DND-41 (cell line): ENCODE measurements at regions not wholly inside any gene's neighbourhood (a gene's known extent, or its start where the extent isn't known, plus 50 kb on each side); places are given as distances from the start of the nearest gene placed in this dataset.

Experiments
- ATAC-seq: fragments of 200-7000 bp; cut with Tn5 transposase; 3 replicates; pipeline ENCODE4 v1.9.1; 2021; ENCODE audit warnings: low read depth; ENCODE audit not compliant: insufficient read depth
- DNase-seq: peaks from one replicate; pipeline ENCODE4 v3.0.0-alpha.2; 2020
- H2AFZ ChIP-seq: 2 replicates; pipeline ENCODE4 v1.6.0; 2012; ENCODE audit warnings: low read depth, low read length
- H3K27ac ChIP-seq: 2 replicates; pipeline ENCODE4 v1.5.1; 2012; ENCODE audit warnings: low read length, inconsistent platforms
- H3K27me3 ChIP-seq: fragments of 200-600 bp; sonication (generic); 2 replicates; pipeline ENCODE4 v1.6.0; 2012; ENCODE audit warnings: low read length, mild to moderate bottlenecking, inconsistent platforms; ENCODE audit not compliant: insufficient read depth, poor library complexity
- H3K36me3 ChIP-seq: 2 replicates; pipeline ENCODE4 v1.5.1; 2012; ENCODE audit warnings: low read length, inconsistent platforms; ENCODE audit not compliant: insufficient read depth
- H3K4me1 ChIP-seq: 2 replicates; pipeline ENCODE4 v1.5.1; 2012; ENCODE audit warnings: mild to moderate bottlenecking, low read length; ENCODE audit not compliant: insufficient read depth
- H3K4me2 ChIP-seq: 2 replicates; pipeline ENCODE4 v1.6.0; 2012; ENCODE audit warnings: mild to moderate bottlenecking, moderate library complexity, low read length, inconsistent platforms; ENCODE audit not compliant: insufficient read depth
- H3K4me3 ChIP-seq, 2 experiments: fragments of 200-600 bp in 1 of 2; shearing (Covaris generic) in 1 of 2; 2 replicates each; pipeline ENCODE4 v1.5.1; 2012 to 2016; ENCODE audit warnings: inconsistent platforms in 2 of 2, low read length in 2 of 2, mild to moderate bottlenecking in 2 of 2, low read depth in 1 of 2, moderate library complexity in 1 of 2
- H3K79me2 ChIP-seq: 2 replicates; pipeline ENCODE4 v1.6.0; 2012; ENCODE audit warnings: low read length, inconsistent platforms; ENCODE audit not compliant: insufficient read depth
- H3K9ac ChIP-seq: 2 replicates; pipeline ENCODE4 v1.6.0; 2012; ENCODE audit warnings: low read depth, mild to moderate bottlenecking, inconsistent platforms, low read length, moderate library complexity
- H3K9me3 ChIP-seq: 2 replicates; pipeline ENCODE4 v1.5.1; 2012; ENCODE audit warnings: low read length, moderate library complexity, mild to moderate bottlenecking, inconsistent platforms; ENCODE audit not compliant: insufficient read depth, severe bottlenecking
- H4K20me1 ChIP-seq: 2 replicates; pipeline ENCODE4 v1.6.0; 2012; ENCODE audit warnings: low read length; ENCODE audit not compliant: insufficient read depth
- CTCF ChIP-seq: IDR thresholded peaks from 2 replicates; pipeline ENCODE4 v1.5.1; 2012; ENCODE audit warnings: borderline replicate concordance, low read length, moderate library complexity, mild to moderate bottlenecking; ENCODE audit not compliant: poor library complexity, severe bottlenecking; ENCODE audit errors: extremely low read depth
- EZH2 ChIP-seq: IDR thresholded peaks from 3 replicates; pipeline ENCODE4 v1.6.1; 2012; ENCODE audit warnings: borderline replicate concordance, low read depth, mild to moderate bottlenecking, moderate library complexity, low read length, inconsistent platforms; ENCODE audit not compliant: severe bottlenecking

DNA sequence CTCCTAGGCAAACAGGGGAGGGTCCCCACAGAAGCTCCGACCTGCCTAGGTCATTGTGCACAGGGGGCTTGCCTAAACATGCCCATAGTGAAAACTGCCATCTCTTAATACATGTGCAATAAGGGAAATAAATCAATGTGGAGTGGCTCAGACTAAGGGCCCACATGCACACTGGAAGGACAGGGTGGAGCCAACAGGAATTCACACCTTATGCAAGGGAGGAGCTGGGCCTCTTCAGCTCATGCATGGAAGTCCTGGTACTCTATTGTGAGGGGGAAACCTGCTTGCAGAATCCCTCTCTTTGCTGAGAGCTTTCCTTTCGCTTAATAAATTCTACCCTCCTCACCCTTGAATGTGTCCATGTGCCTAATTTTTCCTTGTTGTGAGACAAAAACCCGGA is 815.8 kb downstream of the EFNA5 start:
- Histone ChIP-seq H3K9ac (no peak overlapping the region), H2AFZ (no peak overlapping the region), H3K27ac (no peak overlapping the region), H3K79me2 (no peaks in the 10 kb centered on the region), H3K4me3 (no peak overlapping the region), H3K36me3 (no peaks in the 10 kb centered on the region), H4K20me1 (no peaks in the 10 kb centered on the region), H3K9me3 (no peaks in the 10 kb centered on the region), H3K27me3 (no peaks in the 10 kb centered on the region), H3K4me1 (no peaks in the 10 kb centered on the region), H3K4me2 (no peak overlapping the region)
- TF ChIP-seq EZH2 (no peak), CTCF (no peak)
- DNase-seq = no peak
- ATAC-seq = no peak

DNA sequence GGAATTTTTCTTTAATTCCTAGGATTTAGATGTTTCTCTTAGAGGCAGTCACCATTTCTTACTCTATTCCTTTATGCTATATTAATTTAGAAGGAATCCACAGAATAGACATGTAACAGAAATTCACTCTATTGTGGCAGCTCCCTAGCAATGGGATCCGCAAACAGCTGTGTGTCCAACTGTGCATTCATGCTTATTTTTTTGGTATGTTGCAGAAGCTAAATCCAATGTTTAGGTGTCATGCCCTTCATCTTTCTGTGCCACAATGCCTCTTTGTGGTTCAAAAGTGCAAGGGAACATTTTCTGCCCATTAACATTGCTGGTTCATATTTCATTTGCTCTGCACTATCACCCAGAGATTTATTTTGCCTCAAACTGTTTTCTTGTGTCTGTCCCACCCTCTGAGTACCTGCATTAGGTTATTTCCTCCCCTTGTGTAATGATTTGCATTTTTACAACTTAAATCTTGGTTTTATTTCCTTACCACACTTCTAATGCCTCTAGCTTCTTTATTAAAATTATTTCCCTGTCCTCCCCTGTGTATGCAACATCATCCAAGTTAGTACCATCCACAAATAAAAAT is 816.5 kb downstream of the EFNA5 start:
- Histone ChIP-seq H3K79me2 (no peaks in the 10 kb centered on the region), H3K4me3 (no peak overlapping the region), H2AFZ (no peak overlapping the region), H3K27ac (no peak overlapping the region), H3K9me3 (no peaks in the 10 kb centered on the region), H3K9ac (no peak overlapping the region), H4K20me1 (no peaks in the 10 kb centered on the region), H3K4me2 (no peak overlapping the region), H3K27me3 (no peaks in the 10 kb centered on the region), H3K36me3 (no peaks in the 10 kb centered on the region), H3K4me1 (no peaks in the 10 kb centered on the region)
- TF ChIP-seq CTCF (no peak), EZH2 (no peak)
- DNase-seq (no peak), ATAC-seq (no peak)

- H3K4me1 ChIP-seq = no peaks in the 10 kb centered on the region
- H3K36me3 ChIP-seq = no peaks in the 10 kb centered on the region
- no peak overlapping the region for H3K4me3 ChIP-seq
- H2AFZ ChIP-seq = no peak overlapping the region
- no peaks in the 10 kb centered on the region for H4K20me1 ChIP-seq
- no peak overlapping the region for H3K9ac ChIP-seq
- H3K27me3 ChIP-seq = no peaks in the 10 kb centered on the region
- H3K9me3 ChIP-seq = no peaks in the 10 kb centered on the region
- no peak overlapping the region for H3K4me2 ChIP-seq
- H3K27ac ChIP-seq = no peak overlapping the region
- DNase-seq (no peak), ATAC-seq (no peak)
- no peaks in the 10 kb centered on the region for H3K79me2 ChIP-seq
- TF ChIP-seq EZH2 (no peak), CTCF (no peak)
These were observed 817.5 kb downstream of the EFNA5 start for GRCh38 chr5:106853266-106853665.

DNA sequence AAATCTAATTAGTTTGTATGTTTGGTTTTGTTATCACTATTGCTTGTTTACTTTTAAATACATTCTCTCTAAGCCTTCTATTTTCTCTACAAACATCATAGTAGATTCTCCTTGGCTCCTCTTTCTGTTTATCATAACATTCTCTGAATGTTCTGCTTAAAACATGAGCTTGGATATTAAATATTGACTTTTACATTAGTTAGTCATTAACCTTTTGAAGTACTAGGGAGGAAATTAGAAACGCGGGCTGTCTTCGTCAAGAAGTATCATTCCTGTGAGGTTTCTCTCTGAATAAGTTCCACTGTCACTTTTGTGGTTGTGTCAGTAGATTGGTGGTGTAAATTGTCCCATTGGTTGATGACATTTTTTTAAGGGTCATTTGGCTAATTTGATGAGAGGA is 821.5 kb downstream of the EFNA5 start:
- Histone ChIP-seq H3K79me2 (no peaks in the 10 kb centered on the region), H3K4me3 (no peak overlapping the region), H3K9me3 (no peaks in the 10 kb centered on the region), H3K27ac (no peak overlapping the region), H3K9ac (no peak overlapping the region), H3K27me3 (no peaks in the 10 kb centered on the region), H2AFZ (no peak overlapping the region), H3K36me3 (no peaks in the 10 kb centered on the region), H3K4me2 (no peak overlapping the region), H3K4me1 (no peaks in the 10 kb centered on the region), H4K20me1 (no peaks in the 10 kb centered on the region)
- ATAC-seq (no peak), DNase-seq (no peak)
- TF ChIP-seq CTCF (no peak), EZH2 (no peak)
